Mesendoderm (in vitro differentiated cells): ENCODE measurements at regions not wholly inside any gene's neighbourhood (a gene's known extent, or its start where the extent isn't known, plus 50 kb on each side); places are given as distances from the start of the nearest gene placed in this dataset.

Experiments
- DNase-seq: peaks from one replicate; pipeline ENCODE4 v3.0.0; 2013
- H2AK5ac ChIP-seq: 2 replicates; pipeline ENCODE4 v1.6.1; 2013; ENCODE audit warnings: low read length, inconsistent platforms
- H2BK120ac ChIP-seq: 2 replicates; pipeline ENCODE4 v1.6.1; 2013; ENCODE audit warnings: low read depth, mild to moderate bottlenecking, low read length, moderate library complexity, mixed read lengths
- H2BK15ac ChIP-seq: replicated peaks from 2 replicates; pipeline ENCODE4 v1.6.1; 2013; ENCODE audit warnings: low read depth, mild to moderate bottlenecking, moderate library complexity
- H2BK5ac ChIP-seq: 2 replicates; pipeline ENCODE4 v1.6.1; 2013; ENCODE audit warnings: low read length, inconsistent platforms
- H3K18ac ChIP-seq: 2 replicates; pipeline ENCODE4 v1.6.1; 2013; ENCODE audit warnings: mild to moderate bottlenecking, low read length, mixed read lengths
- H3K23ac ChIP-seq: one replicate; pipeline ENCODE4 v1.6.1; 2013; ENCODE audit warnings: low read length
- H3K27ac ChIP-seq: 2 replicates; pipeline ENCODE4 v1.5.1; 2013; ENCODE audit warnings: low read depth, mild to moderate bottlenecking, inconsistent platforms, low read length, moderate library complexity
- H3K27me3 ChIP-seq: 2 replicates; pipeline ENCODE4 v1.6.1; 2013; ENCODE audit warnings: low read length, control low read depth, mild to moderate bottlenecking, inconsistent platforms; ENCODE audit not compliant: insufficient read depth, poor library complexity
- H3K36me3 ChIP-seq: 2 replicates; pipeline ENCODE4 v1.6.1; 2013; ENCODE audit warnings: low read length, inconsistent platforms; ENCODE audit not compliant: control insufficient read depth, insufficient read depth
- H3K4ac ChIP-seq: one replicate; pipeline ENCODE4 v1.6.1; 2013; ENCODE audit warnings: low read depth, mild to moderate bottlenecking, low read length, moderate library complexity
- H3K4me1 ChIP-seq: 2 replicates; pipeline ENCODE4 v1.6.1; 2013; ENCODE audit warnings: low read depth, low read length, inconsistent platforms; ENCODE audit not compliant: control insufficient read depth
- H3K4me2 ChIP-seq: 2 replicates; pipeline ENCODE4 v1.6.1; 2013; ENCODE audit warnings: low read length
- H3K4me3 ChIP-seq: 2 replicates; pipeline ENCODE4 v1.5.1; 2013; ENCODE audit warnings: mild to moderate bottlenecking, low read length
- H3K56ac ChIP-seq: one replicate; pipeline ENCODE4 v1.6.1; 2013; ENCODE audit warnings: low read length
- H3K79me1 ChIP-seq: 2 replicates; pipeline ENCODE4 v1.6.1; 2013; ENCODE audit warnings: low read length, inconsistent platforms
- H3K79me2 ChIP-seq: 2 replicates; pipeline ENCODE4 v1.6.1; 2013; ENCODE audit warnings: mild to moderate bottlenecking, low read length; ENCODE audit not compliant: control insufficient read depth, insufficient read depth
- H3K9ac ChIP-seq: 2 replicates; pipeline ENCODE4 v1.6.1; 2013; ENCODE audit warnings: low read length, inconsistent platforms
- H4K5ac ChIP-seq: one replicate; pipeline ENCODE4 v1.6.1; 2013; ENCODE audit warnings: low read length
- H4K8ac ChIP-seq: one replicate; pipeline ENCODE4 v1.6.1; 2013; ENCODE audit warnings: low read depth, mild to moderate bottlenecking, control low read depth, low read length, moderate library complexity
- WGBS: extraction: QIAGEN DNeasy Blood & Tissue Kit; methylation state at CpG from one replicate; pipeline ENCODE4 v1.1.7; 2013; ENCODE audit warnings: low lambda C conversion rate, missing lambda C conversion rate; ENCODE audit not compliant: insufficient coverage; ENCODE audit errors: extremely low coverage; 5-methylcytosine and 5-hydroxymethylcytosine counted together

GRCh38 chr10:80938903-80939302 lies 401.2 kb downstream of the SH2D4B start:
- Histone ChIP-seq H2BK5ac (no peak overlapping the region), H3K56ac (no peak overlapping the region), H3K4me3 (no peak overlapping the region), H3K4ac (no peak overlapping the region), H3K36me3 (no peaks in the 10 kb centered on the region), H3K23ac (no peak overlapping the region), H3K18ac (no peak overlapping the region), H3K27me3 (no peaks in the 10 kb centered on the region), H2BK15ac (no peak overlapping the region), H4K8ac (no peak overlapping the region), H2BK120ac (no peak overlapping the region), H3K27ac (no peak overlapping the region), H3K9ac (no peak overlapping the region), H3K79me1 (no peaks in the 10 kb centered on the region), H2AK5ac (no peak overlapping the region), H3K4me1 (no peaks in the 10 kb centered on the region), H3K79me2 (no peaks in the 10 kb centered on the region), H4K5ac (no peak overlapping the region), H3K4me2 (no peak overlapping the region)
- DNase-seq, result no peak
- no CpG with 5 or more reads among the region's 1 CpG for WGBS

- Histone ChIP-seq H2BK5ac (no peak overlapping the region), H4K5ac (no peak overlapping the region), H3K27me3 (no peaks in the 10 kb centered on the region), H2BK15ac (no peak overlapping the region), H3K79me2 (no peaks in the 10 kb centered on the region), H2AK5ac (no peak overlapping the region), H3K18ac (no peak overlapping the region), H3K4ac (no peak overlapping the region), H3K79me1 (no peaks in the 10 kb centered on the region), H3K9ac (no peak overlapping the region), H3K56ac (no peak overlapping the region), H2BK120ac (no peak overlapping the region), H4K8ac (no peak overlapping the region), H3K23ac (no peak overlapping the region), H3K4me3 (no peak overlapping the region), H3K4me1 (no peaks in the 10 kb centered on the region), H3K27ac (no peak overlapping the region), H3K4me2 (no peak overlapping the region), H3K36me3 (no peaks in the 10 kb centered on the region)
- no CpG with 5 or more reads among the region's 1 CpG for WGBS
- DNase-seq, result peak; percentile 73
Observed at GRCh38 chr10:80945264-80945880, 407.7 kb downstream of the SH2D4B start.

- no peaks in the 10 kb centered on the region for H3K79me1 ChIP-seq
- no peak overlapping the region for H3K9ac ChIP-seq
- H3K27ac ChIP-seq, result no peak overlapping the region
- H3K18ac ChIP-seq, result no peak overlapping the region
- no CpG with 5 or more reads among the region's 1 CpG for WGBS
- H2BK15ac ChIP-seq, result no peak overlapping the region
- no peaks in the 10 kb centered on the region for H3K4me1 ChIP-seq
- H2AK5ac ChIP-seq, result no peak overlapping the region
- no peak overlapping the region for H3K4me2 ChIP-seq
- no peak overlapping the region for H3K56ac ChIP-seq
- H3K36me3 ChIP-seq, result no peaks in the 10 kb centered on the region
- no peak overlapping the region for H3K23ac ChIP-seq
- no peak overlapping the region for H4K8ac ChIP-seq
- H3K27me3 ChIP-seq, result no peaks in the 10 kb centered on the region
- DNase-seq, result no peak
- H3K4ac ChIP-seq, result no peak overlapping the region
- H2BK5ac ChIP-seq, result no peak overlapping the region
- H3K4me3 ChIP-seq, result no peak overlapping the region
- no peak overlapping the region for H2BK120ac ChIP-seq
- H4K5ac ChIP-seq, result no peak overlapping the region
- H3K79me2 ChIP-seq, result no peaks in the 10 kb centered on the region
Observed at GRCh38 chr10:80946073-80946472, 408.4 kb downstream of the SH2D4B start.

- Histone ChIP-seq H3K4me2 (no peak overlapping the region), H4K8ac (no peak overlapping the region), H3K4me3 (no peak overlapping the region), H3K79me1 (no peaks in the 10 kb centered on the region), H3K4ac (no peak overlapping the region), H3K79me2 (no peaks in the 10 kb centered on the region), H2BK5ac (no peak overlapping the region), H3K23ac (no peak overlapping the region), H4K5ac (no peak overlapping the region), H2BK15ac (no peak overlapping the region), H3K27me3 (no peaks in the 10 kb centered on the region), H3K4me1 (no peaks in the 10 kb centered on the region), H3K18ac (peak overlapping the region; percentile 18), H3K56ac (no peak overlapping the region), H2BK120ac (no peak overlapping the region), H3K9ac (no peak overlapping the region), H2AK5ac (no peak overlapping the region), H3K36me3 (no peaks in the 10 kb centered on the region), H3K27ac (no peak overlapping the region)
- DNase-seq, result peak; percentile 20
- no CpG with 5 or more reads among the region's 5 CpGs for WGBS
Observed at GRCh38 chr10:80946957-80947726, 409.4 kb downstream of the SH2D4B start.

- Histone ChIP-seq H3K23ac (no peak overlapping the region), H3K36me3 (no peaks in the 10 kb centered on the region), H2AK5ac (no peak overlapping the region), H3K4ac (no peak overlapping the region), H3K27ac (no peak overlapping the region), H3K9ac (no peak overlapping the region), H3K4me3 (no peak overlapping the region), H4K5ac (no peak overlapping the region), H3K4me2 (no peak overlapping the region), H4K8ac (no peak overlapping the region), H3K79me1 (no peaks in the 10 kb centered on the region), H2BK120ac (no peak overlapping the region), H3K18ac (no peak overlapping the region), H2BK5ac (no peak overlapping the region), H3K56ac (no peak overlapping the region), H3K79me2 (no peaks in the 10 kb centered on the region), H3K27me3 (no peaks in the 10 kb centered on the region), H2BK15ac (no peak overlapping the region), H3K4me1 (no peaks in the 10 kb centered on the region)
- DNase-seq, result no peak
- WGBS, result no CpG with 5 or more reads among the region's 5 CpGs
Observed at GRCh38 chr10:80949785-80950184, 412.1 kb downstream of the SH2D4B start.
